ENCODE measurements at regions not wholly inside any gene's neighbourhood (a gene's known extent, or its start where the extent isn't known, plus 50 kb on each side); places are given as distances from the start of the nearest gene placed in this dataset.

DNA sequence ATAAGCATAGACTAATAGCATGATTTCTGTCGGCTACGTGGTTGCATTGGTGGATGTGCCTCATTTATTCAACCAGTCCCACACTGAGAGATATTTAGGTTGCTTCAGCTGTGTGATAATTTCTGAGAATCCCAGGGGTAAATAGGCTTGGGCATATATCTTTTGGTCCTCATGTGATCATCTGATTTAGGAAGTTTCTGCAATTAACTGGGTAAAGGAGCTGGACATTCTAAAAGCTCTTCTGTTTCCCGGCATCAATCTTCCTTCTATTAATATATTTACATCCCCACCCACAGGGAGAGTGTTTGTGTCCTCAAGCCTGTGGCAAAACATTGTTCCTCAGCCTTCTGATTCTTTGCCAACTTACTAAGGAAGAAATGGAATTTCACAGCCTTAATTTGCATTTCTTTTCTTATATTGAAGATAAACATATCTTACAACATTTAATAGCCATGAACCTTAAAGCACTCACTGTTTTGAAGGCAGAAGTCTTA is 431.6 kb downstream of the RFC3 start:
- no peaks in the 10 kb centered on the region for H3K27me3 ChIP-seq (ENCODE audit: control insufficient read depth in 2 of 2, insufficient read depth in 2 of 2, low read length in 2 of 2)
- POLR2A ChIA-PET = no interaction called here
- H3K4me3 ChIP-seq (replicated peaks in 1 of 3; ENCODE audit: insufficient read depth in 1 of 3, low read depth in 1 of 3, low read length in 3 of 3) = no peak overlapping the region
- H3K9ac ChIP-seq (replicated peaks; ENCODE audit: extremely low read depth, insufficient read depth, low read length) = no peak overlapping the region
- H3K27ac ChIP-seq (ENCODE audit: insufficient read depth, low read depth, low read length) = no peak overlapping the region
- no TSS peak for BruUV-seq (replicated peaks)
- TF ChIP-seq FOS (IDR thresholded peaks at IDR 0.05; ENCODE audit: borderline replicate concordance, insufficient read depth, low read length) (no peak), POLR2A (IDR thresholded peaks at IDR 0.05; ENCODE audit: low read depth, low read length) (no peak), MYC (IDR thresholded peaks at IDR 0.05; ENCODE audit: low read depth, low read length) (no peak), EZH2 (IDR thresholded peaks at IDR 0.05; ENCODE audit: borderline replicate concordance, low read depth, low read length, severe bottlenecking) (no peak), POLR2AphosphoS5 (IDR thresholded peaks at IDR 0.05; ENCODE audit: insufficient read depth, low read depth, low read length) (no peak)
- TF ChIP-seq, protein P1, sequence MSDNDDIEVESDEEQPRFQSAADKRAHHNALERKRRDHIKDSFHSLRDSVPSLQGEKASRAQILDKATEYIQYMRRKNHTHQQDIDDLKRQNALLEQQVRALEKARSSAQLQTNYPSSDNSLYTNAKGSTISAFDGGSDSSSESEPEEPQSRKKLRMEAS (IDR thresholded peaks at IDR 0.05; ENCODE audit: insufficient read depth, insufficient read length) = no peak
- H3K4me1 ChIP-seq (ENCODE audit: control insufficient read depth, extremely low read depth, insufficient read depth, low read length) = peaks cover 6% of the 10 kb centered on the region
- CTCF ChIA-PET = interaction anchor here (1.1 kb wide), 1 partner anchor 9 kb away, joined by 3 read pairs; no protein-coding TSS in a partner anchor
- intact Hi-C loops (cut with micrococcal nuclease) (no loop called here), dilution Hi-C loops (cut with MboI; ENCODE audit: extremely low pct_ligation_motif_present, low sequenced_read_pairs) (no loop called here)
- FAIRE-seq = no peak
- no peaks in the 10 kb centered on the region for H3K9me1 ChIP-seq (replicated peaks; ENCODE audit: control insufficient read depth, extremely low read depth, insufficient read depth, low read length)
- H4K20me1 ChIP-seq (replicated peaks; ENCODE audit: control insufficient read depth, extremely low read depth, insufficient read depth, low read length) = no peaks in the 10 kb centered on the region
- no peak overlapping the region for H2AFZ ChIP-seq (ENCODE audit: low read depth, low read length)
- H3K4me2 ChIP-seq (ENCODE audit: insufficient read depth, low read length) = no peak overlapping the region
- no peak for DNase-seq (ENCODE audit: low read depth, low spot score)
- no peaks in the 10 kb centered on the region for H3K36me3 ChIP-seq (ENCODE audit: control insufficient read depth in 2 of 2, extremely low read depth in 1 of 2, insufficient read depth in 2 of 2, low read length in 2 of 2)
- H3K9me3 ChIP-seq (replicated peaks; ENCODE audit: control insufficient read depth, insufficient read depth, low read length) = no peaks in the 10 kb centered on the region
- no peaks in the 10 kb centered on the region for H3K79me2 ChIP-seq (ENCODE audit: control insufficient read depth, insufficient read depth, low read length)

DNA sequence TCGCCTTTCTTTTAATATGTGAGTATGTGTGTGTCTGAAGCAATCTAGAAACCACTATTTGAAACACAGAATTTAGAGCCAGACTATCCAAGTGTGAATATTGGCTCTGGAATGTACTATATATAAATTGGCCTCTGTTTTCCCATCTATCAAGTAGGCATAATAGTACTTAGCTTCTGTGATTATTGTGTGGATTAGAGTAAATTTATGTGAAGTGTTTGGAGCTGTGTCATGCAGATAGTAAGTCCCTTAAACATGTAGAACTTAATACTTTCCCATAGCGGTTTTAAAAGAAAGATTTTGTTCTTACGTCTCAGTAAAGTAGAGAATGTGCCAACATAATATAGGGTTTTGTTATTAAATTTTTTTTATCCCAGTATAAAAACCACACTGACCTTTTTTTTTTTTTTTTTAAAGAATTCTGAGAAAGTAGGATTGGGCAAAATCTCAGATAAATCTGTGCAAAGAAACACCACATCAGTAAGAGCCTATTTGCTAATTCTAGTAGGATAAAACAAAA is 432.3 kb downstream of the RFC3 start:
- no peak for FAIRE-seq
- H3K9ac ChIP-seq (replicated peaks; ENCODE audit: extremely low read depth, insufficient read depth, low read length) = no peak overlapping the region
- H3K79me2 ChIP-seq (ENCODE audit: control insufficient read depth, insufficient read depth, low read length) = no peaks in the 10 kb centered on the region
- no peak overlapping the region for H3K27ac ChIP-seq (ENCODE audit: insufficient read depth, low read depth, low read length)
- no TSS peak for BruUV-seq (replicated peaks)
- POLR2A ChIA-PET = interaction anchor here (0.7 kb wide), 1 partner anchor 99 kb away, joined by 6 read pairs; no protein-coding TSS in a partner anchor
- intact Hi-C loops (cut with micrococcal nuclease) = no loop called here
- no peaks in the 10 kb centered on the region for H3K9me3 ChIP-seq (replicated peaks; ENCODE audit: control insufficient read depth, insufficient read depth, low read length)
- H3K9me1 ChIP-seq (replicated peaks; ENCODE audit: control insufficient read depth, extremely low read depth, insufficient read depth, low read length) = no peaks in the 10 kb centered on the region
- no peak overlapping the region for H3K4me3 ChIP-seq (replicated peaks in 1 of 3; ENCODE audit: insufficient read depth in 1 of 3, low read depth in 1 of 3, low read length in 3 of 3)
- H3K27me3 ChIP-seq (ENCODE audit: control insufficient read depth in 2 of 2, insufficient read depth in 2 of 2, low read length in 2 of 2) = no peaks in the 10 kb centered on the region
- TF ChIP-seq, protein P1 (IDR thresholded peaks at IDR 0.05; ENCODE audit: insufficient read depth, insufficient read length) = no peak
- TF ChIP-seq JUN (IDR thresholded peaks at IDR 0.05; ENCODE audit: borderline replicate concordance, insufficient read depth, insufficient read length, low read depth) (no peak), POLR2A (IDR thresholded peaks at IDR 0.05; ENCODE audit: low read depth, low read length) (no peak), GATA2 (IDR thresholded peaks at IDR 0.05; ENCODE audit: insufficient read depth, insufficient read length, low read depth, low read length) (no peak), POLR2AphosphoS5 (IDR thresholded peaks at IDR 0.05; ENCODE audit: insufficient read depth, low read depth, low read length) (no peak), EZH2 (IDR thresholded peaks at IDR 0.05; ENCODE audit: borderline replicate concordance, low read depth, low read length, severe bottlenecking) (no peak), FOS (IDR thresholded peaks at IDR 0.05; ENCODE audit: borderline replicate concordance, insufficient read depth, low read length) (no peak), MYC (IDR thresholded peaks at IDR 0.05; ENCODE audit: low read depth, low read length) (no peak)
- TF ChIP-seq, protein P2, sequence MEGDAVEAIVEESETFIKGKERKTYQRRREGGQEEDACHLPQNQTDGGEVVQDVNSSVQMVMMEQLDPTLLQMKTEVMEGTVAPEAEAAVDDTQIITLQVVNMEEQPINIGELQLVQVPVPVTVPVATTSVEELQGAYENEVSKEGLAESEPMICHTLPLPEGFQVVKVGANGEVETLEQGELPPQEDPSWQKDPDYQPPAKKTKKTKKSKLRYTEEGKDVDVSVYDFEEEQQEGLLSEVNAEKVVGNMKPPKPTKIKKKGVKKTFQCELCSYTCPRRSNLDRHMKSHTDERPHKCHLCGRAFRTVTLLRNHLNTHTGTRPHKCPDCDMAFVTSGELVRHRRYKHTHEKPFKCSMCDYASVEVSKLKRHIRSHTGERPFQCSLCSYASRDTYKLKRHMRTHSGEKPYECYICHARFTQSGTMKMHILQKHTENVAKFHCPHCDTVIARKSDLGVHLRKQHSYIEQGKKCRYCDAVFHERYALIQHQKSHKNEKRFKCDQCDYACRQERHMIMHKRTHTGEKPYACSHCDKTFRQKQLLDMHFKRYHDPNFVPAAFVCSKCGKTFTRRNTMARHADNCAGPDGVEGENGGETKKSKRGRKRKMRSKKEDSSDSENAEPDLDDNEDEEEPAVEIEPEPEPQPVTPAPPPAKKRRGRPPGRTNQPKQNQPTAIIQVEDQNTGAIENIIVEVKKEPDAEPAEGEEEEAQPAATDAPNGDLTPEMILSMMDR (IDR thresholded peaks at IDR 0.05; ENCODE audit: extremely low read depth in 1 of 2, insufficient read depth in 1 of 2, low read depth in 1 of 2, low read length in 2 of 2) = no peak
- H2AFZ ChIP-seq (ENCODE audit: low read depth, low read length) = no peak overlapping the region
- H3K36me3 ChIP-seq (ENCODE audit: control insufficient read depth in 2 of 2, extremely low read depth in 1 of 2, insufficient read depth in 2 of 2, low read length in 2 of 2) = no peaks in the 10 kb centered on the region
- H3K4me1 ChIP-seq (ENCODE audit: control insufficient read depth, extremely low read depth, insufficient read depth, low read length) = peaks cover 6% of the 10 kb centered on the region
- dilution Hi-C loops (cut with MboI; ENCODE audit: extremely low pct_ligation_motif_present, low sequenced_read_pairs) = no loop called here
- no peak overlapping the region for H3K4me2 ChIP-seq (ENCODE audit: insufficient read depth, low read length)
- no peak for DNase-seq (ENCODE audit: low read depth, low spot score)
- CTCF ChIA-PET = no interaction called here
- no peaks in the 10 kb centered on the region for H4K20me1 ChIP-seq (replicated peaks; ENCODE audit: control insufficient read depth, extremely low read depth, insufficient read depth, low read length)
